ENCODE measurements at regions not wholly inside any gene's neighbourhood (a gene's known extent, or its start where the extent isn't known, plus 50 kb on each side); places are given as distances from the start of the nearest gene placed in this dataset.

GRCh38 chr21:38056481-38056880 lies 140.2 kb upstream of the KCNJ6 start:
- DNase-seq (no peak), FAIRE-seq (no peak)
- H3K36me3 ChIP-seq (ENCODE audit: control insufficient read depth in 2 of 3, insufficient read depth in 3 of 3, low read length in 3 of 3): no peaks in the 10 kb centered on the region
- no peak overlapping the region for H3K27ac ChIP-seq (ENCODE audit: low read depth in 2 of 2, low read length in 2 of 2)
- intact Hi-C loops (cut with DNase I): no loop called here
- no peak overlapping the region for H3K4me3 ChIP-seq (ENCODE audit: low read length in 3 of 3)
- no peak for TF ChIP-seq CTCF (IDR thresholded peaks at IDR 0.05; ENCODE audit: borderline replicate concordance, extremely low read depth, insufficient read depth)
- H3K27me3 ChIP-seq (ENCODE audit: control insufficient read depth, insufficient read depth, low read length): no peaks in the 10 kb centered on the region
- H3K9me3 ChIP-seq (ENCODE audit: control insufficient read depth in 2 of 3, insufficient read depth in 1 of 3, low read length in 3 of 3): no peaks in the 10 kb centered on the region
- H3K4me1 ChIP-seq (ENCODE audit: control insufficient read depth in 2 of 3, insufficient read depth in 2 of 3, low read depth in 1 of 3, low read length in 3 of 3): no peaks in the 10 kb centered on the region
- H3K9ac ChIP-seq (ENCODE audit: low read length in 3 of 3): no peak overlapping the region

GRCh38 chr21:38057626-38058025 lies 141.4 kb upstream of the KCNJ6 start:
- Histone ChIP-seq H3K27ac (ENCODE audit: low read depth in 2 of 2, low read length in 2 of 2) (no peak overlapping the region), H3K9me3 (ENCODE audit: control insufficient read depth in 2 of 3, insufficient read depth in 1 of 3, low read length in 3 of 3) (no peaks in the 10 kb centered on the region), H3K27me3 (ENCODE audit: control insufficient read depth, insufficient read depth, low read length) (no peaks in the 10 kb centered on the region), H3K4me3 (ENCODE audit: low read length in 3 of 3) (no peak overlapping the region), H3K36me3 (ENCODE audit: control insufficient read depth in 2 of 3, insufficient read depth in 3 of 3, low read length in 3 of 3) (no peaks in the 10 kb centered on the region), H3K4me1 (ENCODE audit: control insufficient read depth in 2 of 3, insufficient read depth in 2 of 3, low read depth in 1 of 3, low read length in 3 of 3) (no peaks in the 10 kb centered on the region), H3K9ac (ENCODE audit: low read length in 3 of 3) (no peak overlapping the region)
- no peak for FAIRE-seq
- no peak for DNase-seq
- intact Hi-C loops (cut with DNase I): no loop called here
- no peak for TF ChIP-seq CTCF (IDR thresholded peaks at IDR 0.05; ENCODE audit: borderline replicate concordance, extremely low read depth, insufficient read depth)

- Histone ChIP-seq H3K27me3 (ENCODE audit: control insufficient read depth, insufficient read depth, low read length) (no peaks in the 10 kb centered on the region), H3K4me1 (ENCODE audit: control insufficient read depth in 2 of 3, insufficient read depth in 2 of 3, low read depth in 1 of 3, low read length in 3 of 3) (no peaks in the 10 kb centered on the region), H3K9me3 (ENCODE audit: control insufficient read depth in 2 of 3, insufficient read depth in 1 of 3, low read length in 3 of 3) (no peaks in the 10 kb centered on the region), H3K27ac (ENCODE audit: low read depth in 2 of 2, low read length in 2 of 2) (no peak overlapping the region), H3K9ac (ENCODE audit: low read length in 3 of 3) (no peak overlapping the region), H3K36me3 (ENCODE audit: control insufficient read depth in 2 of 3, insufficient read depth in 3 of 3, low read length in 3 of 3) (no peaks in the 10 kb centered on the region), H3K4me3 (ENCODE audit: low read length in 3 of 3) (no peak overlapping the region)
- no peak for TF ChIP-seq CTCF (IDR thresholded peaks at IDR 0.05; ENCODE audit: borderline replicate concordance, extremely low read depth, insufficient read depth)
- FAIRE-seq (no peak), DNase-seq (no peak)
- intact Hi-C loops (cut with DNase I): no loop called here
Observed at GRCh38 chr21:38060533-38060932, 144.3 kb upstream of the KCNJ6 start.

GRCh38 chr21:38067086-38067739 lies 151.0 kb upstream of the KCNJ6 start:
- no peak overlapping the region for H3K27ac ChIP-seq (ENCODE audit: low read depth in 2 of 2, low read length in 2 of 2)
- intact Hi-C loops (cut with DNase I): no loop called here
- FAIRE-seq: no peak
- H3K27me3 ChIP-seq (ENCODE audit: control insufficient read depth, insufficient read depth, low read length): no peaks in the 10 kb centered on the region
- no peak overlapping the region for H3K4me3 ChIP-seq (ENCODE audit: low read length in 3 of 3)
- no peaks in the 10 kb centered on the region for H3K9me3 ChIP-seq (ENCODE audit: control insufficient read depth in 2 of 3, insufficient read depth in 1 of 3, low read length in 3 of 3)
- no peak for DNase-seq
- H3K9ac ChIP-seq (ENCODE audit: low read length in 3 of 3): no peak overlapping the region
- TF ChIP-seq CTCF (IDR thresholded peaks at IDR 0.05; ENCODE audit: borderline replicate concordance, extremely low read depth, insufficient read depth): no peak
- H3K4me1 ChIP-seq (ENCODE audit: control insufficient read depth in 2 of 3, insufficient read depth in 2 of 3, low read depth in 1 of 3, low read length in 3 of 3): no peaks in the 10 kb centered on the region
- no peaks in the 10 kb centered on the region for H3K36me3 ChIP-seq (ENCODE audit: control insufficient read depth in 2 of 3, insufficient read depth in 3 of 3, low read length in 3 of 3)
